HG03139 (cell line): ENCODE measurements at regions not wholly inside any gene's neighbourhood (a gene's known extent, or its start where the extent isn't known, plus 50 kb on each side); places are given as distances from the start of the nearest gene placed in this dataset.

Experiments used
- ATAC-seq: cut with Tn5 transposase; IDR thresholded peaks from one replicate; pipeline ENCODE4 v1.9.1; 2021; ENCODE audit not compliant: unreplicated experiment

DNA sequence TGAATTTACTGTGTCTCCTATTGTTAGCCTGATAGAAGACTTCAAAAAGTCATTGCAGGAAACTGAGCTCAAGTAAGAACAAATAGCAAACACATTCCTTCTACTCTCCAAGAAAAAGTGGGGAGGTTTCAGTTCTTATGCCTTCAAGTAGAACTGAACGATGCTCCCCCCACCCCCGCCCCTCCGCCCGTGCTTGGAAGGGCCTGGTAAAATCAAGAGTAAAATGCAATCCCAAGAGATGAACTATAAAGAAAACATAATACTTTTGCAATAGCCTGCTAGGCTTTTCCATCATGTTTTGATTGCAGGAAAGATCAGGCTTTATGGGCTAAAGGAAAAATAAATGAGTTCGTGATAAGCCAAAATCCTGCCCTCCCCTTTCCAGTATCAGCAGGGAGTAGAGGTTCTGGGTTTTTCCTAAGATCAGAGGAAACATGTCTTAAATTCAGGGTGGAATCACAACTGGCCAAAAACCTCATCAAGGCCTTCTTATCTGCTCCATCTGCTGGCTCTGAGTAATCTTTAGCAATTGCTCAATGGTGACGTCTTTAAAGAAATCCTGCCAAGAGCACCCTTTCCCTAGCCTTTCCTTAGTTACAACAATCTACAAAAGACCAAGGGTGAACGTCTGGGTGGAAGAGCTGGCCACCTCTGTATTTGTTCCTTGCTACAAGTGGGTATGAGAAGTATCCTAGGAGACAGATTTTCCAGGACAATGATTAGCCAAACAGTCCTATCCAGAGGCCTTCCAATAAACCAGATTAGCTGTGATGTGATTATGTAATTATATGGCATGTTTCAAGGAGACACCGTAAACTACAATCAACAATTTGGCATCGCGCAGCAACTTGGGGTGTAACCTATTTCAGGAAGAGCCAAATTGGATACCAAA, 66.3 kb upstream of the FAM9C start:
- no peak for ATAC-seq

DNA sequence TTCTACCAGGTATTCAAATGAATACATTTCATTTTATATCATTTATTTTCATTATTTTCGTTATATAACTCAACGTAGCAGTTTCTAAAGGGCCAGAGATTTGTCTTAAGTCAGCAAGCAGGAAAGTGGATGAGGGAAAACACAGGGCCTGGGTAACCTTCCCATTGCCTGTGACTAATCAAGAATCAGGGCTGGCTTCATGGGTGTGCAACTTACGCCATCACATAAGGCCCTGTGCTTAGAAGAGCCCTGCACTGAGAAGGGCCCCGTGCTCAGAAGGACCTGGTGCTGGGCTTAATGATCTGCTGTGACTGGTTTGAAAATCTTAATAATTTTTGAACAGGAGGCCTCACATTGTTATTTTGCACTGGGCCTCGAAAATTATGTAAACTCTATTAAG, 65.4 kb upstream of the FAM9C start:
- no peak for ATAC-seq

DNA sequence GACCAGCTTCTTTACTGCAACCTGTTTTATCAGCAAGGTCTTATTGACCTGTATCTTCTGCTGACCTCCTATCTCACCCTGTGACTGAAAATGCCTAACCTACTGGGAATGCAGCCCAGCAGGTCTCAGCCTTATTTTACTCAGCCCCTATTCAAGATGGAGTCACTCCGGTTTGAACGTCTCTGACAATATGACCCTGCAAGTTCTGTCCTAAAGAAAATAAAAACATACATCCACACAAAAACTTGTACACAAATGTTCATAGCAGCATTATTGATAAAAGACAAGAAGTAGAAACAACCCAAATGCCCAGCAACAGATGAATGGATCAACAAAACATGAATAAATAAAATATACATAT, 59.5 kb upstream of the FAM9C start:
- ATAC-seq = no peak

DNA sequence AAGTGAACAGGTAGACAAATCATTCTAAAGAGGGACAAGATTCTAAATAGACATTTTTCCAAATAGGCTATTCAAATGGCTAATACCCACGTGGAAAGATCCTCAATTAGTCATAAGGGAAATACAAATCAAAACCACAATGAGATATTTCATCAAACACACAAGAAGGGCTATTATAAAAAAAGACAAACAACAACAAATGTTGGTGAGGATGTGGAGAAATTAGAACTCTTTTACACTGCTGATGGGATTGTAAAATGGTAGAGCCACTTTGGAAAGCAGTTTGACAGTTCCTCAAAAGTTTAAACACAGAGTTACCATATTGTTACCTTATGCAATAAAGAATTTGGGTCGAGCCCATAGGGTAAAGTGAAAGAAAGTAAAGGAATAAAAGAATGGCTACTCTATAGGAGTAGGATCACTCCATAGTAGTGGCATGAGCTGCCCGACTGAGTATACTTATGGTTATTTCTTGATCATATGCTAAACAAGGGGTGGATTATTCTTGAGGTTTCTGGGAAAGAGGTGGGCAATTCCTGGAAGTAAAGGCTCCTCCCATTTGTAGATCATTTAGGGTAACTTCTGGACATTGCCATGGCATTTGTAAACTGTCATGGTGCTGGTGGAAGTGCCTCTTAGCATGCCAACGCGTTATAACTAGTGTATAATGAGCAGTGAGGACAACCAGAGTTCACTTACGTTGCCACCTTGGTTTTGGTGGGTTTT, 58.9 kb upstream of the FAM9C start:
- ATAC-seq = no peak

DNA sequence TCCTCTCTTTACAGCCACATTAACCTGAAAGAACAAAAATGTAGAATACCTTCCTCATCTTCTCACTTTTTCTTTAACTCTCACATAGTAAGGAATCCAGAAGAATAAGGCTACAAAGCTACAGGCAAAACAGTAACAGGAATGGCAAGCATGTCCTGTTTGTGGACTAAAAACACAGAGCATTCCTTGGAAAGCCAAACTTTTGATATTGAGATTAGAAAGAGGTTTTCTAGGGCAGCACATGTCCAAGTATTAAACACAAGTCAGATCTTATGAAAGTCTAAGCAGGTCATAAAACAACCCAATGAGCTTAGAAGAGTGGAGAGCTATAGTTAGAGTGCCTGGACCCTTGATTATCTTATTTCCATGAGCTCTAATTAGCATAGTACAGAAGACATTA, 58.2 kb upstream of the FAM9C start:
- ATAC-seq = no peak

DNA sequence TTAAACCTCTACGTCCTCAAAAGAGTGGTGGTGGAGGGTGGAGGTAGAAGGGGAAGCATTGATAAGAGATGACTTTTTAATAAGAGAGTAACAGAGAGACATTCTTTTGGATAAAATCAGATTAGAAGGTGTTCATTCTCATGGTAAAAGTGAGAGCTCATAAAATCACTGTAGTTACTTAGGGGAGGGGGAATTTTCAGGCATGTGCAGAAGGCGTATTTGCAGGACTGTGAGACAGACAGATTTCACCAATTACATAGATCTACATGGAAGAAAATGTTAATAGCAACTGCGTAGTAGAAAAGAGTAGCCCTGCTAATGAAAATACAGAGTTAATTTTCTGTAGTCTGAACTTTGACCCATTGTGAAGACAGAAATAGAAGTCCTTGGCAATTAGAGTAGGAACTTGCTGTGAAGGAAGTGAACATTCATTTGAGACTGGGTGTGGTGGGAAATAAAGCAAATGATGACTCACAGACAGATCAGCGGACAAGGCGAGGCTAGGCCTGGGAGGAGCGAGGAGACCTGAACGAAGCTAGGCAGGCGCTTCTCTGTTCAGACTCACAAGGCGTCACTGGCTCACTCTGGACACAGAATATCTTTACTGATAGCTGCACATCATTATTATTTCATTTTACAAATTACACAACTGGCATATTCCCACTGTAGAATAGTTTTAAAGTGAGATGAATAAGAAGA, 57.2 kb upstream of the FAM9C start:
- no peak for ATAC-seq

DNA sequence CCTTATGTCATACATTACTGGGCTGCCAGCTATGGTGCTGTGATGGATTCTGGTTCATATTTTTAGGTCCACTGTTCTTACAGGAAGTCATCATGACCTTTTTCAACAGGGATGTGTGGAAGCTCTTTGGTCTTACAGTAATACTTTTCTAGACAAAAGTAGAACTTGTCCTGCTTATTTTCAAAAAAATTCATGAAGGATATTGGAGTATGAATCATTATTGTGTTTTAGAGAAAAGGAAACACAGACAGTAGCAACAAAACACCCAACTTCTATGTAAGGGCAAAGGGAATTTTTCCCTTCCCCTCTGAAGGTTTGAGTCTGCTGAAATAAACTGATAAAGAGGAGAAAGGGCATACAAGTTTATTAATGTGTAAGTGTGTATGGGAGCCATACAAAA, 54.7 kb upstream of the FAM9C start:
- ATAC-seq = no peak

DNA sequence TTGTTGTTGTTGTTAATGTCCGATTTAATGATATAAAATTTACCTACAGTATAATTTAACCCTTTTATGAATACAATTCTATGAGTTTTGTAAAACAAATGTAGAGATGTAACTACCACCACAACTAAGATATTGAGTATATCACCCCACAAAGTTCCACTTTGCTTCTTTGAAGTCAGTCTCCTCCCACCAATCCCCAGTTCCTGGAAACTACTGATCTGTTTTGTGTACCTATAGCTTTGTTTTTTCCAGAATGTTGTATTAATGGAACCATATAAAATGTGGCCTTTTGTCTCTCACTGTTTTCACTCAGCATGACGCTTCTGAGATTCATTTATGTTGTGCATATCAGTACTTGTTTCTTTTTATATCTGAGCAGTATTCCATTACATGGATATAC, 52.3 kb upstream of the FAM9C start:
- no peak for ATAC-seq

DNA sequence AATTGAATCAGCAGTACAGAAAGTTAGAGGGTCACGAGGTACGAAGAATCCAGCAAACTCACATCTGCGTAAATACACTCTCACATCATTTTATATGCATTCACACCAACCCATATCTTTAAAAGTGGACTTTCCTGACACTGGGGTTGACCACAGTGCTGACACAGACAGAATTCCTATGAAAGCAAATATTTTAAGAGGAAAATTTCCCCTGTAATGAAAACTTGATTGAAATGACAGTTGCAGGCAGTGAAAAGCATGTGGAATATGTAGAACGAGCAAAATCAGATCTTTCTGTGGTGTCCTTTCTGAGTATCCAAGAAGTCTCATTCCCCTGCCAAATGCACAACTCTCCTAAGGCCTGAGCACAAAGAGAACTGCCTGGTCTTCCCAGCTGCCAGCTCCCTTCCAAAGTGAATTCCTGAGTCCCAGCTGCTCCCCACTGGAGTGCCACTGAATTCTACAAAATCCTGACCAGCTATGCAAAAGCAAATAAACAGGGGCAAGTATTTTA, 50.5 kb upstream of the FAM9C start:
- no peak for ATAC-seq

DNA sequence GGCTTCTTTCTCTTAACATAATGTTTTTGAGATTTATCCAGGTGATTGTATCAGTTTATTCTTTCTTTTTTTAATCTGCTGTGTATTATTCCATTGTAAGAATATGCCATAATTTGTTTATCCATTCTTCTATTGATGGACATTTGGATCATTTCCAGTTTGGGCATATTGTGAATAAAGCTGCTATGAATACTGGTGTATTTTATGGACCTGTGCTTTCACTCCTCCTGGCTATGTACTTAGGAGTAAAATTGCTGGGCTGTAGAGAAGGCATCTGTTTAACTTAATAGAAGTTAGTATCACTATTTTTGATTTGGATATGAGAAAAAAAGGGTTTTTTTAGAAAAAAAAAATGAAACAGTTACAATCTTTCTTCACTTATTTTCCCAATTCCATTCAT, 50.0 kb upstream of the FAM9C start:
- ATAC-seq = no peak
